CD14-positive monocyte (primary cell): ENCODE measurements at regions not wholly inside any gene's neighbourhood (a gene's known extent, or its start where the extent isn't known, plus 50 kb on each side); places are given as distances from the start of the nearest gene placed in this dataset.

Experiments
- DNase-seq, 3 donors: peaks; one replicate each; pipeline ENCODE4 v3.0.0-alpha.2; 2011 to 2022
- H2AFZ ChIP-seq: 2 replicates; pipeline ENCODE4 v1.6.0; 2012; ENCODE audit warnings: mild to moderate bottlenecking, low read depth, low read length, inconsistent platforms; ENCODE audit not compliant: insufficient read depth, poor library complexity, severe bottlenecking
- H3K27ac ChIP-seq, 2 donors: 1 replicate in 1 of 2; 2 replicates in 1 of 2; pipeline ENCODE4 v1.5.1; 2012 to 2013; ENCODE audit warnings: low read length in 2 of 2, control low read depth in 1 of 2, inconsistent platforms in 1 of 2, low read depth in 1 of 2, mild to moderate bottlenecking in 1 of 2
- H3K27me3 ChIP-seq, 2 donors: one replicate each; pipeline versions ENCODE4 v1.6.0 to v1.6.1; 2011 to 2013; ENCODE audit warnings: low read length in 2 of 2; ENCODE audit not compliant: control insufficient read depth in 2 of 2, insufficient read depth in 2 of 2
- H3K36me3 ChIP-seq, 2 donors: replicated peaks in 1 of 2; 1 replicate in 1 of 2; 2 replicates in 1 of 2; pipeline versions ENCODE4 v1.5.1 to v1.6.1; 2012 to 2013; ENCODE audit warnings: low read length in 2 of 2, control low read depth in 1 of 2, inconsistent platforms in 1 of 2, mild to moderate bottlenecking in 1 of 2; ENCODE audit not compliant: insufficient read depth in 2 of 2, control insufficient read depth in 1 of 2
- H3K4me1 ChIP-seq, 2 donors: 1 replicate in 1 of 2; 2 replicates in 1 of 2; pipeline versions ENCODE4 v1.5.1 to v1.6.1; 2012 to 2013; ENCODE audit warnings: low read length in 2 of 2, control low read depth in 1 of 2, inconsistent platforms in 1 of 2, mild to moderate bottlenecking in 1 of 2, moderate library complexity in 1 of 2; ENCODE audit not compliant: insufficient read depth in 2 of 2, control insufficient read depth in 1 of 2
- H3K4me2 ChIP-seq: replicated peaks from 2 replicates; pipeline ENCODE3; 2012; ENCODE audit warnings: low read length, moderate library complexity, mild to moderate bottlenecking; ENCODE audit not compliant: poor library complexity, severe bottlenecking; ENCODE audit errors: extremely low read depth
- H3K4me3 ChIP-seq, 3 experiments: fragments of 200-600 bp in 1 of 3; sonication (generic) in 1 of 3; replicated peaks in 1 of 3; 1 replicate in 2 of 3; 2 replicates in 1 of 3; pipeline ENCODE4 v1.5.1; 2011 to 2013; ENCODE audit warnings: low read length in 3 of 3, mild to moderate bottlenecking in 3 of 3, control low read depth in 2 of 3, low read depth in 2 of 3, inconsistent platforms in 1 of 3, moderate library complexity in 1 of 3
- H3K79me2 ChIP-seq: 2 replicates; pipeline ENCODE4 v1.6.0; 2012; ENCODE audit warnings: mild to moderate bottlenecking, control low read depth, inconsistent platforms, low read length, moderate library complexity; ENCODE audit not compliant: insufficient read depth
- H3K9ac ChIP-seq: 2 replicates; pipeline ENCODE4 v1.6.0; 2017; ENCODE audit warnings: low read length, mild to moderate bottlenecking; ENCODE audit not compliant: insufficient read depth, poor library complexity, severe bottlenecking
- H3K9me3 ChIP-seq, 2 donors: replicated peaks in 1 of 2; 1 replicate in 1 of 2; 2 replicates in 1 of 2; pipeline versions ENCODE4 v1.5.1 to v1.6.1; 2012 to 2013; ENCODE audit warnings: low read length in 2 of 2, control low read depth in 1 of 2; ENCODE audit not compliant: control insufficient read depth in 1 of 2, insufficient read depth in 1 of 2
- H4K20me1 ChIP-seq: 2 replicates; pipeline ENCODE4 v1.6.0; 2012; ENCODE audit warnings: mild to moderate bottlenecking, low read length, control low read depth, moderate library complexity; ENCODE audit not compliant: insufficient read depth
- H3K27ac Mint-ChIP-seq, 7 donors: one replicate each; pipeline ENCODE4 v1.8.0; 2020; ENCODE audit warnings: mild to moderate bottlenecking in 7 of 7, mixed read lengths in 7 of 7, moderate library complexity in 6 of 7, inconsistent platforms in 2 of 7
- H3K27me3 Mint-ChIP-seq, 3 donors: one replicate each; pipeline ENCODE4 v1.8.0; 2021 to 2022; ENCODE audit warnings: low read depth in 3 of 3, mild to moderate bottlenecking in 3 of 3, mixed read lengths in 3 of 3, moderate library complexity in 3 of 3, inconsistent platforms in 1 of 3
- H3K36me3 Mint-ChIP-seq, 2 donors: one replicate each; pipeline ENCODE4 v1.8.0; 2020; ENCODE audit warnings: mixed read lengths in 2 of 2, inconsistent platforms in 1 of 2, mild to moderate bottlenecking in 1 of 2
- H3K4me1 Mint-ChIP-seq: one replicate; pipeline ENCODE4 v1.8.0; 2020; ENCODE audit warnings: mild to moderate bottlenecking, mixed read lengths
- H3K4me3 Mint-ChIP-seq, 2 donors: one replicate each; pipeline ENCODE4 v1.8.0; 2020; ENCODE audit warnings: mild to moderate bottlenecking in 2 of 2, mixed read lengths in 2 of 2, moderate library complexity in 1 of 2
- H3K9me3 Mint-ChIP-seq, 7 donors: one replicate each; pipeline ENCODE4 v1.8.0; 2020 to 2022; ENCODE audit warnings: mixed read lengths in 7 of 7, mild to moderate bottlenecking in 6 of 7, moderate library complexity in 6 of 7, inconsistent platforms in 2 of 7
- CTCF ChIP-seq: fragments of 200-600 bp; IDR thresholded peaks from one replicate; pipeline ENCODE4 v1.8.0; 2022; ENCODE audit warnings: antibody characterized with exemption, mild to moderate bottlenecking
- WGBS: methylation state at CpG from one replicate; pipeline ENCODE4 v1.1.5; 2013; ENCODE audit warnings: missing lambda C conversion rate; ENCODE audit not compliant: insufficient coverage; 5-methylcytosine and 5-hydroxymethylcytosine counted together
- intact Hi-C, 2 donors: fragments of 100-400 bp; cut with micrococcal nuclease; formaldehyde crosslinking; loops; one replicate each; pipeline versions ENCODE4 v1.15.0 to v1.15.1; 2023

- no peaks in the 10 kb centered on the region for H3K79me2 ChIP-seq
- no peak overlapping the region for H3K27ac ChIP-seq
- H3K27me3 ChIP-seq: no peaks in the 10 kb centered on the region
- H3K9me3 ChIP-seq: no peaks in the 10 kb centered on the region
- TF ChIP-seq CTCF: no peak
- H3K4me3 ChIP-seq: no peak overlapping the region
- no peak overlapping the region for H3K9ac ChIP-seq
- no peaks in the 10 kb centered on the region for H4K20me1 ChIP-seq
- Mint-ChIP-seq H3K27ac (no peak overlapping the region), H3K9me3 (peaks cover 0 to 8% (median under 1%) of the 10 kb centered on the region in 7 donors), H3K27me3 (no peaks in the 10 kb centered on the region), H3K4me1 (no peaks in the 10 kb centered on the region), H3K4me3 (no peak overlapping the region), H3K36me3 (no peaks in the 10 kb centered on the region)
- H3K4me1 ChIP-seq: no peaks in the 10 kb centered on the region
- H3K4me2 ChIP-seq: no peak overlapping the region
- intact Hi-C loops: no loop called here
- no peak overlapping the region for H2AFZ ChIP-seq
- no peaks in the 10 kb centered on the region for H3K36me3 ChIP-seq
- WGBS: no CpG with 5 or more reads among the region's 3 CpGs
- no peak for DNase-seq
These were observed 815.0 kb upstream of the PCDH10 start for GRCh38 chr4:132334081-132334480.

- Mint-ChIP-seq H3K4me3 (no peak overlapping the region), H3K27me3 (no peaks in the 10 kb centered on the region), H3K36me3 (no peaks in the 10 kb centered on the region), H3K4me1 (no peaks in the 10 kb centered on the region), H3K27ac (no peak overlapping the region), H3K9me3 (peaks cover 0 to 23% (median 7%) of the 10 kb centered on the region in 7 donors)
- no peak for TF ChIP-seq CTCF
- no peak overlapping the region for H3K9ac ChIP-seq
- H4K20me1 ChIP-seq: no peaks in the 10 kb centered on the region
- DNase-seq: no peak
- peaks cover 8 to 18% of the 10 kb centered on the region in 2 donors for H3K9me3 ChIP-seq
- H3K79me2 ChIP-seq: no peaks in the 10 kb centered on the region
- intact Hi-C loops: no loop called here
- H3K27me3 ChIP-seq: no peaks in the 10 kb centered on the region
- WGBS: 95% methylated on average over 29 of the region's 32 CpGs
- H3K27ac ChIP-seq: no peak overlapping the region
- no peak overlapping the region for H2AFZ ChIP-seq
- H3K4me3 ChIP-seq: no peak overlapping the region
- no peaks in the 10 kb centered on the region for H3K4me1 ChIP-seq
- no peak overlapping the region for H3K4me2 ChIP-seq
- no peaks in the 10 kb centered on the region for H3K36me3 ChIP-seq
These were observed 803.9 kb upstream of the PCDH10 start for GRCh38 chr4:132344924-132345828.
